GM12892 (cell line): ENCODE measurements at regions not wholly inside any gene's neighbourhood (a gene's known extent, or its start where the extent isn't known, plus 50 kb on each side); places are given as distances from the start of the nearest gene placed in this dataset.

ENCODE experiments used
- POLR2A ChIP-seq: IDR thresholded peaks from 2 replicates; pipeline ENCODE4 v1.6.1; 2011; ENCODE audit warnings: low read depth, low read length, control low read depth
- POLR2AphosphoS5 ChIP-seq: IDR thresholded peaks from 2 replicates; pipeline ENCODE4 v1.6.1; 2011; ENCODE audit warnings: low read depth, low read length, control low read depth

- TF ChIP-seq POLR2A (no peak), POLR2AphosphoS5 (no peak)
These were observed 170.4 kb downstream of the RHOU start for GRCh38 chr1:228905701-228906101.
